HT1080 (cell line): ENCODE measurements at regions not wholly inside any gene's neighbourhood (a gene's known extent, or its start where the extent isn't known, plus 50 kb on each side); places are given as distances from the start of the nearest gene placed in this dataset.
A peak's percentile ranks its signal among the peaks of the same experiment; 100 is the strongest.
"Not testable (repeated sequence)": the region's sequence is repeated elsewhere in the genome, so short reads cannot be mapped to it uniquely, and the experiment has no call there.

ENCODE experiments used
- DNase-seq: peaks from one replicate; pipeline ENCODE4 v3.0.0-alpha.2; 2015; ENCODE audit warnings: low read depth

- no peak for DNase-seq
Observed at GRCh38 chr6:62819640-62820039, 391.6 kb upstream of the FKBP1C start.

GRCh38 chr6:62808565-62809293 is 402.5 kb upstream of the FKBP1C start:
- DNase-seq = no peak

GRCh38 chr6:62805431-62805830 is 405.8 kb upstream of the FKBP1C start:
- peak; percentile 23 for DNase-seq

- peak; percentile 10 for DNase-seq
Observed at GRCh38 chr6:62803094-62803493, 408.2 kb upstream of the FKBP1C start.

- no peak for DNase-seq
Observed at GRCh38 chr6:62797190-62797589, 414.1 kb upstream of the FKBP1C start.

GRCh38 chr6:62775427-62776022 is 435.7 kb upstream of the FKBP1C start:
- DNase-seq = peak; percentile 7

GRCh38 chr6:62766174-62766573 is 445.1 kb upstream of the FKBP1C start:
- DNase-seq = not testable (repeated sequence)

GRCh38 chr6:62764841-62765240 is 446.4 kb upstream of the FKBP1C start:
- DNase-seq = no peak

- no peak for DNase-seq
Observed at GRCh38 chr6:62763125-62763912, 447.9 kb upstream of the FKBP1C start.

- DNase-seq = no peak
Observed at GRCh38 chr6:62746968-62747367, 460.9 kb upstream of the KHDRBS2 start.

GRCh38 chr6:62746161-62746560 is 460.1 kb upstream of the KHDRBS2 start:
- DNase-seq = no peak

GRCh38 chr6:62740596-62740995 is 454.6 kb upstream of the KHDRBS2 start:
- no peak for DNase-seq

GRCh38 chr6:62740171-62740570 is 454.1 kb upstream of the KHDRBS2 start:
- no peak for DNase-seq

GRCh38 chr6:62737792-62738191 is 451.8 kb upstream of the KHDRBS2 start:
- DNase-seq = no peak

GRCh38 chr6:62721408-62721807 is 435.4 kb upstream of the KHDRBS2 start:
- no peak for DNase-seq

- no peak for DNase-seq
Observed at GRCh38 chr6:62716719-62717118, 430.7 kb upstream of the KHDRBS2 start.

- no peak for DNase-seq
Observed at GRCh38 chr6:62714112-62714511, 428.1 kb upstream of the KHDRBS2 start.

GRCh38 chr6:62711750-62712149 is 425.7 kb upstream of the KHDRBS2 start:
- DNase-seq = no peak

GRCh38 chr6:62707914-62708313 is 421.9 kb upstream of the KHDRBS2 start:
- no peak for DNase-seq

- peak; percentile 12 for DNase-seq
Observed at GRCh38 chr6:62707156-62707555, 421.1 kb upstream of the KHDRBS2 start.

- DNase-seq = no peak
Observed at GRCh38 chr6:62683063-62683462, 397.0 kb upstream of the KHDRBS2 start.

GRCh38 chr6:62681108-62681507 is 395.1 kb upstream of the KHDRBS2 start:
- DNase-seq = no peak
